Endometrial microvascular endothelial cells (primary cell): ENCODE measurements at regions not wholly inside any gene's neighbourhood (a gene's known extent, or its start where the extent isn't known, plus 50 kb on each side); places are given as distances from the start of the nearest gene placed in this dataset.

Experiments
- in situ Hi-C: cut with HindIII; loops from 2 replicates; pipeline ENCODE4 v1.10.0; 2017; ENCODE audit warnings: low sequenced_read_pairs, low pct_unique_long_range_greater_than_20kb; ENCODE audit errors: inconsistent ontology term

GRCh38 chr6:21955053-21955595, 341.7 kb downstream of the PRL start:
- in situ Hi-C loops = no loop called here

DNA sequence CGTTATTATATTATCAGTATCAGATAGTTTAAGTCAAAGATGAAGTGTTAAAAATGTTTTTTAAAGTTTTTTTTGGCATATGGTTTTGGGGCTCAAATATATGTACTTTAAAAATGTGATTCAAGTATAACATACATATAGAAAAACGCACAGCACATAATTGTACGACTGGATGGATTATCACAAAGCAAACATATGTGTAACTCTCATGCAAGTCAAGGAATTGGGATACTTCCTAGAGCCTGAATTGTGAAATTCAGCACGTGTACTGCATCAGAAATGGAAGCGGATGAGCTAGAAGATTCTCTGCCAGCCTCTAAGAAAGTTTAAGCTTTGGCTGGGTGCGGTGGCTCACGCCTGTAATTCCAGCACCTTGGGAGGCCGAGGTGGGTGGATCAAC, 340.9 kb downstream of the PRL start:
- in situ Hi-C loops = no loop called here

DNA sequence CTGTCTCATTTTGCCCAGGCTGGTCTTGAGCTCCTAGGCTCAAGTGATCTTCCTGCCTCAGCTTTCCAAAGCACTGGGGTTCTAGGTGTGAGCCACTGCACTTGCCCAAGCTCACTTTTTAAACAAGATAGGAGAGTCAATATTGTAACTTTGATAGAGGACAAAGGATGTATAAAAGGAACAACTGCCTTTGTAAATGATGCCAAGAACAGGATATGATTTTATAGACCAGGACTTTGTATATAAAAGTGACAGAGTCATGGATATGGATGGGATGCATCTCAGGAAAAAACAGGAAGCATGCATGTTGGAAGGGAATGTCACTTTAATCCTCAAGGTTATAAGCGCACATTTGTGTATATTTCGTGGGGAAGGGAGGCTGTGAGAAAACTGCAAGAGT, 338.4 kb downstream of the PRL start:
- in situ Hi-C loops = no loop called here

DNA sequence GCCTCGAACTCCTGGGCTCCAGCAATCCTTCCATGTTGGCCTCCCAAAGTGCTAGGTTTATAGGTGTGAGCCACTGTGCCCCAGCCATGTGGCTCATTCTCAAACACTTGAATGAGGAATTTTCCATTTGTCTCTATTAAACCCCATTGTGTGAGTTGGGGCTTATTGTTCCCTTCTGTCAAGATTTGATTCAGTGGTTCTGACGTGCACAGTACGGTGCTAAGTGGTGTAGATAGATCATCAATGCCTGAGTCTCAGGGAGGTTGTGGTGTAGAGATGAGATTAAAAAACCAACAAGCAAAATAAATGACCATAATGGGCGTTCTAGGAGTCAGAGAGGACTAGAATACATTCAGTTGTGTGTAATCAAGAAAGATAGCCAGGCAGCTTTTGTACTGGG, 335.6 kb downstream of the PRL start:
- in situ Hi-C loops = no loop called here

DNA sequence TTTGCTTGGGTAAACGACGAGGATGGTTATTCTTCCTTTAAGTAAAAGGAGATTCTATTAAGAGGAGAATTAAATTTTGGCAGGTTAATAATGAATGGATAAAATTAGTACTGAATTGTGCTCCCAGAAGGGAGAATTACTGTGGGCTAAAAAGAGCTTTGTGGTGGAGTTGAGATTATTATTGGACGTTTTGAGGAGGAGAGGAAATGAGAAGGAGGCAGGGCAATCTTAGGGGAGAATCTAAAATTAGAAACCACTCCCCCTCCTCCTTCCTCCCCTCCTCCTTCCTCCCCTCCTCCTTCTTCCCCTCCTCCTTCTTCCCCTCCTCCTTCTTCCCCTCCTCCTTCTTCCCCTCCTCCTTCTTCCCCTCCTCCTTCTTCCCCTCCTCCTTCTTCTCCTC, 331.8 kb downstream of the PRL start:
- in situ Hi-C loops = no loop called here

- in situ Hi-C loops = no loop called here
Measured at GRCh38 chr6:21965953-21966539, 330.8 kb downstream of the PRL start.

- in situ Hi-C loops = no loop called here
Measured at GRCh38 chr6:21967056-21967974, 329.5 kb downstream of the PRL start.

- in situ Hi-C loops = no loop called here
Measured at GRCh38 chr6:21968411-21968810, 328.4 kb downstream of the PRL start.

- in situ Hi-C loops = no loop called here
Measured at GRCh38 chr6:21969192-21969591, 327.6 kb downstream of the PRL start.

DNA sequence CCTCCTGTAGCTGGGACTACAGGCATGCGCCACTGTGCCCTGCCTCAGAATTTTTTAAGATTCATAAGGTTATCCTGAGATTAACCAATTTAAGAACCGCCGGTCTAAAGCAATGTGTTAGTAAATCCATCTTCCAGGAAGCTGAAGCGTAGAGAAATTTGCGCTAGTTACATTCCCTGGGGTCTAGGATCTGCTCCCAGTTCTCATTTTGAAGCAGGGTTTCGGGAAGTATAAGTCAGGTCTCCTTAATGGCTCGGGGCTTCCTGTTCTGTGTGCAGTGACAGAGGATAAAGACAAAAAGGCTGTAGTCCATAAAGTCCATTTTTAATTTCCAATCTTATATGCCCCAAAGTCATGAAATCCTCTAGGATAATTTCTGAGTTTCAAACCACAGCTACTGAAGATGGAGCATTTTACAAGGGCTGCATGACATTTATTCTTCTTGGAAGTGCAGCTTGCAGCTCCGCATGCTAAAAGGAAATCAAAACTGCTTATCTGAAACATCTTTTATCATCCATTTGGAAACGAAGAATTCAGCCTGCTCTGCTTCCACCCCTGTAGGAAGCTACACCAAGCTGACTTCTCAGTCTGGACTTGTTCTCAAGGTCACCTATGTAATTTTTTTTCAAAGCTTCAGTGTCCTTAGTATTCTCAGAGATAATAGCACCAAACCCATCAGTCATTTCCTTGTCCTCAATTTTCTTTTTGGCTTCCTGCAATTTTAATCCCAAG, 326.1 kb downstream of the PRL start:
- in situ Hi-C loops = no loop called here

DNA sequence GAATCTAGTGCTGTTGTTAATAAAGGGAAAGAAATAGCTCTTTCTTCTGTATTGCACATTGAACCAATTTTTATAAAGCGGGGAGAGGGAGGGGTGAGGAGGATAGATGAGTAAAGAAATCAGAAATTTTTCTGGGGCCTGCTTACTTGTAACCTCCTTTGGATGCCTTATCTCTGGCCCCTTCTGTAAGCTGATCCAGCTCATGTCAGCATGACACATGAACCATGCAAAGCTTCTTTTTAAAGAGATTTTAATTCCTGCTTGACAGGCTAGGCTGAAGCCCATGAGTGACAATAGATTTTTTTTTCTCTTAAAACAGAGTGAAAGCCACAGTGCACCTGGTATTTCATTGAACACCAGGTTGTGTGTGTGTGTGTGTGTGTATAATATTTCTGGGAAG, 325.3 kb downstream of the PRL start:
- in situ Hi-C loops = no loop called here

GRCh38 chr6:21972516-21972915, 324.3 kb downstream of the PRL start:
- in situ Hi-C loops = no loop called here

DNA sequence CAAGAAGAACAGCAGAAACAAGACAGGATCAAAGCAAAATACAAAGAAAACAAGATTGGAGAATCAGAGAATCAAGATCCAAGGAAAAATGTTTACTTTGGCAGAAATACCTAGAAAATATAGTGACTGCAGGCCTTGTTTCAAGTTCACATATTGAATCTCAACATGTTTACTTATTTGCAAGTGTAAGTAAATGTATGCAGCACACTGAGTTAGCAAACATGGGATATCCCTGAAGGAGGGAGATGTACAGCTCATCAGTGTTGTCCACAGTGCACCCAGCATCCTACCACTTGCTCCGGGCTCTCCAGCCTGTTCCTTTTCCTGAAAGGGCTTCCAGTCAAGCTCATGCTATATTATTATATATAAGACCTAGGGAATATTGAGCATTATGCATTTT, 319.5 kb downstream of the PRL start:
- in situ Hi-C loops = no loop called here

DNA sequence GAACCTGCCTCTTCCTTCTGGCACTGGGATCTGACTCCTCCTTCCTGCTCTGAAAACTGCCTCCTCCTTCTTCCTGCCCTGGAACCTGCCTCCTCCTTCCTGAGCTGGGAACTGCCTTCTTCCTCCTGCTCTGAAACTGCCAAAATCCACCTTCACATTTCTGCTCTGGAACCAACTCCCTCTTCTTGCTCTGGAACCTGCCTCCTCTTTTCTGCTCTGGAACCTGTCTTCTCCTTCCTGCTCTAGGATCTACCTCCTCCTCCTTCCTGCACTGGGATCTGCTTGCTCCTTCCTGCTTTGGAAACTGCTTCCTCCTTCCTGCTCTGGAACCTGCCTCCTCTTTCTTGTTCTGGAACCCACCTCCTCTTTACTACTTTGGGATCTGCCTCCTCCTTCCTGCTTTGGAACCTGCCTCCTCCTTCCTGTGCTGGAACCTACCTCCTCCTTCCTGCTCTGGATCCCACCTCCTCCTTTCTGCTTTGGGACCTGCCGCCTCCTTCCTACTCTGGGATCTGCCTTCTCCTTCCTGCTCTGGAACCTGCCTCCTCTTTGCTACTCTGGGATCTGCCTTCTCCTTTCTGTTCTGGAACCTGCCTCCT, 315.5 kb downstream of the PRL start:
- in situ Hi-C loops = no loop called here

GRCh38 chr6:21984135-21984534, 312.7 kb downstream of the PRL start:
- in situ Hi-C loops = no loop called here

DNA sequence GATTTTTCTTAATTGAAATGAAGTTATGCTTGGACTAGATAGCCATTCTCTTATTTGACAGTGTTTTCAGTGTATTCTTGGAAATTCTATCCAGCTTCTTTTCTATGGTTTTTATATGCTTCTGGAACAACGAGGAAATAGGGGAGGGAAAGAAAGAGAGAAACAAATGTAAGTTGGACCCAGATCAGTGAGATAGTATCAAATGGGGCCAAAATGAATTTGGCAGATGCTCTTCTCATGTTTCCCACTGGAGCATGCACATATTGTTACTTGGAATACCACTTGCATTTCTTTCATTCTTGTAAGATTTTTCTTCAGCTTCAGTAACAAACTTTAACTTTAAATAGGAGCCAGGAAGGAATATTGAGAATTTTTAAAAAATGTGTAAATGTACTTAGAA, 312.3 kb downstream of the PRL start:
- in situ Hi-C loops = no loop called here

DNA sequence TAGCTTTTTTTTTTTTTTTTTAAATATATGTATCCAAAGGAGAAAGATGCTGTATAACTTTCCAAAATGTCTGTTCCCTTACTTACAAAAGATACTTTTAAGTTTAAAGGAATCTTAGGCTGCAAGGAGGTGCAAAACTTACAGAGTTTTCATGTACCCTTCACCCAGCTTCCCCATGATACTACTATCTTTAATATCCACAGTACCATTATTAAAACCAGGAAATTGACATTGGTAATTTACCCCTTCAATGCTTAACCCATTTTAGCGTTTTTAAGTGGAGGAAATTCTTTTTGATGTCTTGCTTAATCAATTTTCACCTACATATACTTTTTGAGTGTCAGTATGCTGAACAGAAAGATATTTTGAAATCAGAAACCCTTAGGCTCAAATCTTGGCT, 310.9 kb downstream of the PRL start:
- in situ Hi-C loops = no loop called here

- in situ Hi-C loops = no loop called here
Measured at GRCh38 chr6:21986703-21987102, 310.1 kb downstream of the PRL start.

DNA sequence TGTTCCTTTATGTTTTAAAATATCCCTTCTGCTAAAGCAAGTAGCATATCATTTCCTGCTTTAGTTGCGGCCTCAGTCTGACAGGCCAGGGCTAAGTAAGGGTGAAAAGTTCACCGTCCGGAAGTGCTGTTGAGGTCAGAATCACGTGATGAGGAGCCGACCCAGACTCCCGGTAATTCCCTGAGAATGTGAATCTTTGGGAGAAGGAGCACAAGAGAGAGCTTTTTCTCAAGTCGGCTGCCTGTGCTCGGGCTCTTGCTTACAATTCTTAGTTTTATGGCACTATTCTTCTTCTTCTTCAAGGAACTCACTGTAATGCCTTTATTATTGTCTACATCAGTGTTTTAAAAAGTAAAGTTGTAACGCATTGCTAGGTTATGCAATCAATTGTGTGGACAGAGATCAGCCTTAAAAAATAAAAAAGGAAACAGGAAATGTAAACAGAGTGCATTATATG, 309.3 kb downstream of the PRL start:
- in situ Hi-C loops = no loop called here
